AG09309 (cell line): ENCODE measurements at regions not wholly inside any gene's neighbourhood (a gene's known extent, or its start where the extent isn't known, plus 50 kb on each side); places are given as distances from the start of the nearest gene placed in this dataset.

ENCODE experiments used
- DNase-seq: peaks from one replicate; pipeline ENCODE4 v3.0.0-alpha.2; 2010; ENCODE audit warnings: low read depth
- H3K4me3 ChIP-seq: 2 replicates; pipeline ENCODE4 v1.5.1; 2011; ENCODE audit warnings: mild to moderate bottlenecking, low read depth, low read length, moderate library complexity; ENCODE audit not compliant: control insufficient read depth
- CTCF ChIP-seq: IDR thresholded peaks from 2 replicates; pipeline ENCODE4 v1.5.1; 2011; ENCODE audit warnings: mild to moderate bottlenecking, low read depth, low read length, inconsistent platforms; ENCODE audit not compliant: insufficient read depth, control insufficient read depth; ENCODE audit errors: missing control alignments

GRCh38 chr4:62191451-62192240 lies 991.5 kb downstream of the ADGRL3 start:
- no peak overlapping the region for H3K4me3 ChIP-seq

DNA sequence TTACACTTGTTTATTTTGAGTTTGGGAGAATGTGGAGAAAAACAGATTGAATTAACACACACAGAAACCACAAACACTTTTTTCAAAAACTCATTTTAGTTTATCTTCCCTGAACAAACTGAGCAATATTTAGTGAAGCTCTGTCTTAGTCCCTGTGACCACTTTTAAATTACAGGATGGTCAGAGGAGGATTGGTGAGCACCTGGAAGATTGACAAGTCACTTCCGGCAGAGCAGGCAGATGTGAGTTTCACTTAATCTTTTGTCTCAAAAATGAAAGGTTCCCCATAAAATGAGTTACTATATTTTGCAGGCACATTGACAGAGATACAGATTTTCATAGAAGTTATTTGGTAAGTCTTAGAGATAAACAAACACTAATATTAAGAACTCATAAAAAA lies 970.1 kb downstream of the ADGRL3 start:
- no peak for TF ChIP-seq CTCF
- no peak for DNase-seq
- no peak overlapping the region for H3K4me3 ChIP-seq

More at GRCh38 chr4:62191451-62192240, 991.5 kb downstream of the ADGRL3 start:
- no peak for DNase-seq
- no peak for TF ChIP-seq CTCF

DNA sequence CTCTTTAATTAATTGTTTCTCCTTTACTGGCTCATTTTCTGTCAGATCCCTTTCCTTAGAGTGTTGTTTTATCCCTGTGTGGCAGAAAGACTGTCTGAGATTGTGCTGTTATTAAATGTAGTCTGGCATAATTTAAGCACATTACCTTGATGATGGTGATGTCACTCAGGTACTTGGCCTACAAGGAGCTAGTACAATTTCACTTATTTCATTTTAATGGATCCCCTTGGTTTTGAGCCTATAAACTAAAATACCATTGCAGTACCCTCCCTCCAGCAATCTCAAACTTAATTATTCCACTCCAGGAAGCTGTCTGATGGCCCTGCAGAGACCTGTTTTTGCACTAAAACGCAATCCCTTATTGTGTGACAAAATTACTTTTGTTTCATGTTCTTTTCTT lies 968.6 kb downstream of the ADGRL3 start:
- no peak overlapping the region for H3K4me3 ChIP-seq
- no peak for DNase-seq
- no peak for TF ChIP-seq CTCF

GRCh38 chr4:62162606-62163005 lies 962.5 kb downstream of the ADGRL3 start:
- no peak overlapping the region for H3K4me3 ChIP-seq
- TF ChIP-seq CTCF, result no peak
- no peak for DNase-seq

DNA sequence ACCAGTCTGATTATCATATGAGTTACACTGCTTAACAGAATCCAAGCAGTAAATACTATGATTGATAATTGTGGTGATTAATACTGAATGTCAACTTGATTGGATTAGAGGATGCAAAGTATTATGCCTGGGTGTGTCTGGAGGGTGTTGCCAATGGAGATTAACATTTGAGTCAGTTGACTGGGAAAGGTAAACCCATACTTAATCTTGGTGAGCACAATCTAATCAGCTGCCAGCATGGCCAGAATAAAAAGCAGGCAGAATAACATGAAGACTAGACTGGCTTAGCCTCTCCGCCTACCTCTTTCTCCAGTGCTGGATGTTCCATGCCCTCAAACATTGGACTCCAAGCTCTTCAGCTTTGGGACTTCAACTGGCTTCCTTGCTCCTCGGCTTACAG lies 961.3 kb downstream of the ADGRL3 start:
- H3K4me3 ChIP-seq, result no peak overlapping the region
- no peak for TF ChIP-seq CTCF
- DNase-seq, result no peak

- H3K4me3 ChIP-seq, result no peak overlapping the region
- no peak for DNase-seq
- TF ChIP-seq CTCF, result no peak
Observed at GRCh38 chr4:62159876-62160275, 959.8 kb downstream of the ADGRL3 start.

DNA sequence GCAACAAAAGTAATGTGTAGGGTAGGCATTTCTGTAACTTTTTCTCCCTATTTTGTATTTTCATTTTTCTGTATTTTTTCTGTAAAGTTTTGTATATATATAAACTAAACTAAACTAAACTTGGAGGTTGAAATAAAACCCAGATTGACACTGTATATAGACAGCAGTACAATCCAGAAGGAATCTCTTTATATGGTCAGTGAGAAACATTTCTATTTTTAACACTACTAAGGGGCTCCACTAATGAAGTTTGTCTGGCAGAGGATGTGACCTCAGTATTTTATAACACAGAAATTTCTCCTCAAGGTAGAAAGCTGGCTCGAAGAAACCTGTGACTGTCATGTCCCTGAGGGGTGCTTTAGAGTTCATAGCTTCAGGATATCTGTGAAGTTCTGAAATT lies 959.2 kb downstream of the ADGRL3 start:
- TF ChIP-seq CTCF, result no peak
- no peak for DNase-seq

More for the DNA sequence above, 959.2 kb downstream of the ADGRL3 start:
- H3K4me3 ChIP-seq, result no peak overlapping the region
